Uterus (tissue), 3 donors: ENCODE measurements at regions not wholly inside any gene's neighbourhood (a gene's known extent, or its start where the extent isn't known, plus 50 kb on each side); places are given as distances from the start of the nearest gene placed in this dataset.

Experiments used
- DNase-seq, 2 donors: peaks; one replicate each; pipeline ENCODE4 v3.0.0-alpha.2; 2019 to 2020
- H3K27ac ChIP-seq, 2 donors: fragments of 200-600 bp; sonication (generic); 1 replicate in 1 of 2; 2 replicates in 1 of 2; pipeline ENCODE4 v1.5.1; 2016 to 2018
- H3K27me3 ChIP-seq, 2 donors: fragments of 200-600 bp; sonication (generic); one replicate each; pipeline ENCODE4 v1.5.1; 2018 to 2019; ENCODE audit warnings: control low read depth in 1 of 2
- H3K36me3 ChIP-seq, 2 donors: fragments of 200-600 bp; sonication (generic); one replicate each; pipeline ENCODE4 v1.5.1; 2019; ENCODE audit warnings: control low read depth in 1 of 2
- H3K4me1 ChIP-seq, 2 donors: fragments of 200-600 bp; sonication (generic); one replicate each; pipeline ENCODE4 v1.5.1; 2018 to 2019; ENCODE audit warnings: control low read depth in 1 of 2
- H3K4me3 ChIP-seq, 2 donors: fragments of 200-600 bp; sonication (generic); 1 replicate in 1 of 2; 2 replicates in 1 of 2; pipeline ENCODE4 v1.5.1; 2018 to 2019; ENCODE audit warnings: mild to moderate bottlenecking in 1 of 2
- H3K9me3 ChIP-seq, 2 donors: fragments of 200-600 bp; sonication (generic); one replicate each; pipeline ENCODE4 v1.5.1; 2019; ENCODE audit warnings: control low read depth in 1 of 2
- POLR2A ChIP-seq, 2 donors: fragments of 450-650 bp; IDR thresholded peaks; one replicate each; pipeline ENCODE4 v1.6.1; 2016; ENCODE audit warnings: antibody characterized with exemption in 2 of 2, mild to moderate bottlenecking in 1 of 2, moderate library complexity in 1 of 2
- intact Hi-C: fragments of 100-400 bp; cut with DNase I; formaldehyde crosslinking; loops from one replicate; pipeline ENCODE4 v1.15.1; 2023; ENCODE audit warnings: low total_unique reads
- TF ChIP-seq, protein P1 (sequence below), 4 experiments: fragments of 200-600 bp in 2 of 4; fragments of 450-650 bp in 2 of 4; sonication (generic) in 2 of 4; IDR thresholded peaks; one replicate each; pipeline ENCODE4 v1.5.1; 2016 to 2019; ENCODE audit warnings: antibody characterized with exemption in 4 of 4, mild to moderate bottlenecking in 2 of 4, moderate library complexity in 1 of 4
- donor health status: DM: yes; HTN: yes; CAD: no.

DNA sequence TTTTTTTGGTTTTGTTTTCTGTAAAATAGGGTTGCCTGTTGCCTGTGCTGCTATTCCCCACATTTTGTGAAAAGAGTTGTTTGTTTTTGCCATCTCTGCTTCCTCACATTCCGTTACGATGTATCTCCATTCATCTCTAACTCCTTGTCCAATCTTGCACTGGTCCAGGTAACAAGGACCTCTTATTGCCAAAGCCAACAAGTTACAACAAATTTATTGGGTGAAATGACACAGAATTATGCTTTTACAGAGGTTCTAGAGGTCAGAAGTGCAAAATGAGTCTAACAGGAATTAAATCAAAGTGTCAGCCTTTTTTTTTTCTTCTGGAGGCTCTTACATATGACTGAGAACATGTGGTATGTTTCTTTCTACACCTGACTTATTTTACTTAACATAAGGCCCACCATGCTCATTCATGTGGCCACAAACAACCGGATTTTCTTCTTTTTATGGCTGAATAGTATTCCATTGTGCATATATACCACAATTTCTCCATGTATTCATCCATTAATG lies 787.9 kb upstream of the B3GALT2 start:
- intact Hi-C loops: no loop called here
- no peak for TF ChIP-seq POLR2A (IDR thresholded peaks at IDR 0.05)
- TF ChIP-seq, protein P1, sequence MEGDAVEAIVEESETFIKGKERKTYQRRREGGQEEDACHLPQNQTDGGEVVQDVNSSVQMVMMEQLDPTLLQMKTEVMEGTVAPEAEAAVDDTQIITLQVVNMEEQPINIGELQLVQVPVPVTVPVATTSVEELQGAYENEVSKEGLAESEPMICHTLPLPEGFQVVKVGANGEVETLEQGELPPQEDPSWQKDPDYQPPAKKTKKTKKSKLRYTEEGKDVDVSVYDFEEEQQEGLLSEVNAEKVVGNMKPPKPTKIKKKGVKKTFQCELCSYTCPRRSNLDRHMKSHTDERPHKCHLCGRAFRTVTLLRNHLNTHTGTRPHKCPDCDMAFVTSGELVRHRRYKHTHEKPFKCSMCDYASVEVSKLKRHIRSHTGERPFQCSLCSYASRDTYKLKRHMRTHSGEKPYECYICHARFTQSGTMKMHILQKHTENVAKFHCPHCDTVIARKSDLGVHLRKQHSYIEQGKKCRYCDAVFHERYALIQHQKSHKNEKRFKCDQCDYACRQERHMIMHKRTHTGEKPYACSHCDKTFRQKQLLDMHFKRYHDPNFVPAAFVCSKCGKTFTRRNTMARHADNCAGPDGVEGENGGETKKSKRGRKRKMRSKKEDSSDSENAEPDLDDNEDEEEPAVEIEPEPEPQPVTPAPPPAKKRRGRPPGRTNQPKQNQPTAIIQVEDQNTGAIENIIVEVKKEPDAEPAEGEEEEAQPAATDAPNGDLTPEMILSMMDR (IDR thresholded peaks at IDR 0.05): no peak

DNA sequence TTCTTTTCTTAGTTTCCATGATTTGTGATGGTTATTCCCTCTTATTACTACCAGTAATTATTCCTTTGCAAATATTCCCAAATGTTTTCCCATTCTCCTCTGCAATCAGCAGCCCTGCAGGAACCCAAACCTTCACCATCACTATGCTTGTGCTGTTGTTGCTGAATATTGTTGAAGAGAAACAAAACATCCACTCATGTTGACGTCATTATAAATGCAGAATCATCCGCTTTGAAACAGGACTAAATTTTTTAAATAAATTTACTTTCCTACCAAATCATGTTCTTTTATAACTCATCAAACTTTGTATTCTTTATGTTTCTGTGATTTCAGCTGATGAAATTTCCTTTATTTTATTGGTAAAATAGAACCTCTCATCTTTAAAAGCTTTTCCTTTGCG lies 787.0 kb upstream of the B3GALT2 start:
- no peaks in the 10 kb centered on the region for H3K4me1 ChIP-seq
- intact Hi-C loops: no loop called here
- no peak for DNase-seq
- H3K27ac ChIP-seq: no peak overlapping the region
- no peaks in the 10 kb centered on the region for H3K9me3 ChIP-seq
- H3K27me3 ChIP-seq: no peaks in the 10 kb centered on the region
- H3K36me3 ChIP-seq: no peaks in the 10 kb centered on the region
- no peak overlapping the region for H3K4me3 ChIP-seq
- TF ChIP-seq, protein P1 (IDR thresholded peaks at IDR 0.05): no peak
- TF ChIP-seq POLR2A (IDR thresholded peaks at IDR 0.05): no peak

More for the DNA sequence above, 787.9 kb upstream of the B3GALT2 start:
- Histone ChIP-seq H3K9me3 (no peaks in the 10 kb centered on the region), H3K4me3 (no peak overlapping the region), H3K27me3 (no peaks in the 10 kb centered on the region), H3K36me3 (no peaks in the 10 kb centered on the region), H3K4me1 (no peaks in the 10 kb centered on the region), H3K27ac (no peak overlapping the region)
- DNase-seq: no peak

DNA sequence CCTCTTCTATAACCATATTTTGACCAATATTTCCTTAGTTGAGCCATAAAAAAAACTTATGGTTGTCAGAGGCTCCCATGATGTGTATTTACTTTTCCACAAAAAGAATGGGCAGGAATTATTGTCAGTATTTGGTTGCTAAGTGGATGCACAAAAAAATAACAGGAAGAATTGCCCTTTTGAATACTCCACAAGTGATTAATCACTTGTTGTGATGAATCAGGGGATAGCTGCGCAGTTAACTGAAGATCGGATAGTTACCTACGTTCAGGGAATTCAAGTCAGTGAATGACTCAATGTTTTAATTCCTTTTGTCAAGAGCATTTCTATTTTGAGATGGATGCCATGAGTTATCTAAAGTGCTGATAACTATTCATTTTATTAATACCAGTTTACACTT lies 785.2 kb upstream of the B3GALT2 start:
- H3K9me3 ChIP-seq: no peaks in the 10 kb centered on the region
- no peak overlapping the region for H3K27ac ChIP-seq
- TF ChIP-seq, protein P1 (IDR thresholded peaks at IDR 0.05): no peak
- no peak for TF ChIP-seq POLR2A (IDR thresholded peaks at IDR 0.05)
- H3K4me1 ChIP-seq: no peaks in the 10 kb centered on the region
- no peak for DNase-seq
- H3K27me3 ChIP-seq: no peaks in the 10 kb centered on the region
- no peaks in the 10 kb centered on the region for H3K36me3 ChIP-seq
- no peak overlapping the region for H3K4me3 ChIP-seq
- intact Hi-C loops: no loop called here

DNA sequence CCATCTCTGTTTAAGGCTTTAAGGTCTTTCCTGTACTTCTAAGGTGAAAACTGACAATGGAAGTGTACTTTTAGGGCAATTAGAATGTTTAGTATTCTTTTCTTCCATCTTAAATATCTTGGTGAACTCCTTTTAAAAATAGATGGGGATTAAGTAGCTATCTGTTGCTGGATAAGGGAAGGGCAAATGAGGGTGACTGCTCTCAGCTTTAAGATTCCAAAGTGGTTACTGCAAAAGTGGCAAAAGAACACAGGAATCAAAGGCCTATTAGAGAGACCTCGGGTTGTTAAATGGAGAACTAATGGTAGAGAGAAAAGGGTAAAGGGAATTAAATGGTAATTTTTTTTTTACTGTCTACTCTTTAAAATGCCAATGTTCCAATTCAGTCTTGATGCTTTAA lies 774.1 kb upstream of the B3GALT2 start:
- H3K4me1 ChIP-seq: no peaks in the 10 kb centered on the region
- intact Hi-C loops: no loop called here
- no peaks in the 10 kb centered on the region for H3K9me3 ChIP-seq
- no peaks in the 10 kb centered on the region for H3K36me3 ChIP-seq
- no peak overlapping the region for H3K27ac ChIP-seq
- H3K4me3 ChIP-seq: no peak overlapping the region
- TF ChIP-seq, protein P1 (IDR thresholded peaks at IDR 0.05): no peak
- no peak for TF ChIP-seq POLR2A (IDR thresholded peaks at IDR 0.05)
- no peaks in the 10 kb centered on the region for H3K27me3 ChIP-seq
- DNase-seq: no peak

DNA sequence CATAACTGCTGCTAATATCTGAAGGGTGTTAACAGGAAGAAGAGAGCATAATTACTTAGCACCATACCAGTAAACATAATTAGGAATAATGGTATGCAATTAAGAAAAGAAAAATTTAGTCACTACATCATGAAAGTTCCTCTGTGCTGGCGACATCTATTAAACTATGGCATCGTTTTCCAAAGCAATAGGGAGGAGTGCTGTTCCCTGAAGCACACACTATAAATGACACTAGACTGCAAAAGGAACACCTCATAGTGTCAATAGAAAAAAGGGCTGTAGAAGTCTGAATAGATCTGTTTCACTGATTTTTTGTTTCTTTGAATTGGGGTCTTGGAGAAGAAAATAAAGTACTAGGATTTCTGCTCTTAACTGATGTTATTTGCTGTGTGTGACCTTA lies 773.6 kb upstream of the B3GALT2 start:
- H3K27me3 ChIP-seq: no peaks in the 10 kb centered on the region
- no peaks in the 10 kb centered on the region for H3K9me3 ChIP-seq
- H3K4me1 ChIP-seq: no peaks in the 10 kb centered on the region
- no peak for DNase-seq
- no peak overlapping the region for H3K27ac ChIP-seq
- intact Hi-C loops: no loop called here
- no peak overlapping the region for H3K4me3 ChIP-seq
- TF ChIP-seq POLR2A (IDR thresholded peaks at IDR 0.05): no peak
- TF ChIP-seq, protein P1 (IDR thresholded peaks at IDR 0.05): no peak
- H3K36me3 ChIP-seq: no peaks in the 10 kb centered on the region
